GM12873 (cell line): ENCODE measurements at regions not wholly inside any gene's neighbourhood (a gene's known extent, or its start where the extent isn't known, plus 50 kb on each side); places are given as distances from the start of the nearest gene placed in this dataset.

Experiments used
- CTCF ChIP-seq: IDR thresholded peaks from 2 replicates; pipeline ENCODE4 v1.5.1; 2012; ENCODE audit warnings: low read depth, mild to moderate bottlenecking, moderate library complexity, low read length, control low read depth; ENCODE audit not compliant: insufficient read depth; ENCODE audit errors: missing control alignments

GRCh38 chr18:76307293-76307690 is 187.8 kb downstream of the ZNF516 start:
- no peak for TF ChIP-seq CTCF

- peak; percentile 24 for TF ChIP-seq CTCF
Measured at GRCh38 chr18:76306685-76307292, 188.3 kb downstream of the ZNF516 start.

- TF ChIP-seq CTCF = no peak
Measured at GRCh38 chr18:76285866-76286265, 209.2 kb downstream of the ZNF516 start.

- TF ChIP-seq CTCF = no peak
Measured at GRCh38 chr18:76281565-76281964, 213.5 kb downstream of the ZNF516 start.

- TF ChIP-seq CTCF = no peak
Measured at GRCh38 chr18:76277801-76278200, 217.2 kb downstream of the ZNF516 start.

GRCh38 chr18:76275727-76276313 is 219.2 kb downstream of the ZNF516 start:
- TF ChIP-seq CTCF = no peak

- TF ChIP-seq CTCF = peak; percentile 44
Measured at GRCh38 chr18:76274468-76275289, 220.4 kb downstream of the ZNF516 start.
